Lower lobe of right lung (tissue), 2 donors: ENCODE measurements at regions not wholly inside any gene's neighbourhood (a gene's known extent, or its start where the extent isn't known, plus 50 kb on each side); places are given as distances from the start of the nearest gene placed in this dataset.
A peak's percentile ranks its signal among the peaks of the same experiment; 100 is the strongest.

Experiments
- ATAC-seq, 2 donors: fragments of 200-7000 bp; cut with Tn5 transposase; one replicate each; pipeline ENCODE4 v1.9.1; 2020 to 2022; ENCODE audit warnings: mild to moderate bottlenecking in 2 of 2, moderate library complexity in 2 of 2
- DNase-seq: peaks from one replicate; pipeline ENCODE4 v3.0.0-alpha.2; 2020
- H3K27ac ChIP-seq: fragments of 200-600 bp; one replicate; pipeline ENCODE4 v1.8.0; 2022
- H3K27me3 ChIP-seq: fragments of 200-600 bp; one replicate; pipeline ENCODE4 v1.8.0; 2022; ENCODE audit warnings: low read depth
- H3K36me3 ChIP-seq: fragments of 200-600 bp; one replicate; pipeline ENCODE4 v1.8.0; 2022; ENCODE audit warnings: mild to moderate bottlenecking
- H3K4me1 ChIP-seq: fragments of 200-600 bp; one replicate; pipeline ENCODE4 v1.8.0; 2022
- H3K4me3 ChIP-seq: fragments of 200-600 bp; one replicate; pipeline ENCODE4 v1.8.0; 2022; ENCODE audit warnings: mild to moderate bottlenecking
- H3K9me3 ChIP-seq: fragments of 200-600 bp; one replicate; pipeline ENCODE4 v1.8.0; 2022
- intact Hi-C: fragments of 100-400 bp; cut with DNase I; formaldehyde crosslinking; loops from one replicate; pipeline ENCODE4 v1.11.0; 2022
- TF ChIP-seq, protein P1 (sequence below): fragments of 200-600 bp; IDR thresholded peaks from one replicate; pipeline ENCODE4 v1.8.0; 2022; ENCODE audit warnings: antibody characterized with exemption, mild to moderate bottlenecking
- donor health status: DM: no; HTN: yes; CAD: no; lungs with severe emphysema.

DNA sequence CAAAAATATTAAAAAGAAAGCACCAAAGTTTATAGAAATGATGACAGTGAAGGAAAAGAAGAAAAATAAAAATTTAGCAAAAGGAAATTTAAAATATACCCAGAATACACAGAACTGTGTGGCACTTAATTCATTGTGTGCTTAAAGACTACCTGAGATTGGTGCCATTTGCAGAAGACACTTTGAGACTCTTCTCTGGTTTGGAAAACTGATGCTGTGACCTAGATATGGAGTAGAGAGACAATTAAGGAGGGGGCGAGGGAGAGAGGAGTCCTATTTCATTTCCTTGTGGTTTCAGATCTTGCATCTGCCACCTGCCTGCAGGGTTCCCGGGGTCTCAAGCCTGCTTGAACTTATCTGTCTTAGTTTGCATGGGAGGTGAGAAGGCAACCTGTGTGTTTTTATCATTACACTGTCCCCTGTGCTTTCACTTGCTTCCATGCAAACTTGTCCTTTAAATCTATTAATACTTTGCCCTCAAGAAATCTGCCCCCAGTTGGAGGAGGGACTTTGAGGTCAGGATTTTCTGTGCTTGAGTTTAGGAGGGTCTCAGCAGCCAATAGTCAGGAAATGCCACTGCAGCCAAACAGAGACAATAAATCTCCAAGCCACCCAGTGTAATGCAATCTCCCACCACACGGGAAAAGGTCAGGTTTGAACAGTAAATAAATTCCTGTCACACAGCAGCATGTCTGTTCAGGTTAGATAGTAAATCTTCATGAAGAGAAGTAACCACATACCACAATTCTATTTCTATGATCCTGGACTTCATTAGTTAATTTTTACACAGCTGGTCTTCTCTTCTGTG, 119.4 kb downstream of the CAND1 start:
- TF ChIP-seq, protein P1, sequence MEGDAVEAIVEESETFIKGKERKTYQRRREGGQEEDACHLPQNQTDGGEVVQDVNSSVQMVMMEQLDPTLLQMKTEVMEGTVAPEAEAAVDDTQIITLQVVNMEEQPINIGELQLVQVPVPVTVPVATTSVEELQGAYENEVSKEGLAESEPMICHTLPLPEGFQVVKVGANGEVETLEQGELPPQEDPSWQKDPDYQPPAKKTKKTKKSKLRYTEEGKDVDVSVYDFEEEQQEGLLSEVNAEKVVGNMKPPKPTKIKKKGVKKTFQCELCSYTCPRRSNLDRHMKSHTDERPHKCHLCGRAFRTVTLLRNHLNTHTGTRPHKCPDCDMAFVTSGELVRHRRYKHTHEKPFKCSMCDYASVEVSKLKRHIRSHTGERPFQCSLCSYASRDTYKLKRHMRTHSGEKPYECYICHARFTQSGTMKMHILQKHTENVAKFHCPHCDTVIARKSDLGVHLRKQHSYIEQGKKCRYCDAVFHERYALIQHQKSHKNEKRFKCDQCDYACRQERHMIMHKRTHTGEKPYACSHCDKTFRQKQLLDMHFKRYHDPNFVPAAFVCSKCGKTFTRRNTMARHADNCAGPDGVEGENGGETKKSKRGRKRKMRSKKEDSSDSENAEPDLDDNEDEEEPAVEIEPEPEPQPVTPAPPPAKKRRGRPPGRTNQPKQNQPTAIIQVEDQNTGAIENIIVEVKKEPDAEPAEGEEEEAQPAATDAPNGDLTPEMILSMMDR, result no peak
- Histone ChIP-seq H3K4me1 (no peaks in the 10 kb centered on the region), H3K27ac (no peak overlapping the region), H3K9me3 (no peaks in the 10 kb centered on the region), H3K36me3 (no peaks in the 10 kb centered on the region), H3K4me3 (no peak overlapping the region), H3K27me3 (no peaks in the 10 kb centered on the region)
- DNase-seq (no peak), ATAC-seq (no peak)
- intact Hi-C loops, result no loop called here

DNA sequence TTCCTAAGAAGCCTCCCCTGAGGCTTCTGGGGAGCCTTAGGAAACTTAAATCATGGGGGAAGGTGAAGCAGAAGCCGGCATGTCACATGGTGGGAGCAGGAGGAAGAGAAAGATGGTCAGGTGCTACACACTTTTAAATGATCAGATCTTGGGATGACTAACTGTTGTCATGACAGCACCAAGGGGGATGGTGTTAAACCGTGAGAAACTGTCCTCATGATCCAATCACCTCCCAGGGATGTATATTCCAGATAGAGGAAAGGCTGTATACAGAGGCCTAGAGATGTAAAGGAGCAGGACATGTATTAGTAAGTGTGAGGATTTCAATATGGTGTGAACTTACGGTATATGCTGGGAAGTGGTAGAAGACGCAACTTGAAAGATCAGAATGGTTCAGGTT, 121.1 kb downstream of the CAND1 start:
- Histone ChIP-seq H3K4me1 (no peaks in the 10 kb centered on the region), H3K27ac (no peak overlapping the region), H3K27me3 (no peaks in the 10 kb centered on the region), H3K36me3 (no peaks in the 10 kb centered on the region), H3K4me3 (no peak overlapping the region), H3K9me3 (no peaks in the 10 kb centered on the region)
- ATAC-seq, result no peak
- intact Hi-C loops, result no loop called here
- DNase-seq, result no peak
- TF ChIP-seq, protein P1, result no peak

DNA sequence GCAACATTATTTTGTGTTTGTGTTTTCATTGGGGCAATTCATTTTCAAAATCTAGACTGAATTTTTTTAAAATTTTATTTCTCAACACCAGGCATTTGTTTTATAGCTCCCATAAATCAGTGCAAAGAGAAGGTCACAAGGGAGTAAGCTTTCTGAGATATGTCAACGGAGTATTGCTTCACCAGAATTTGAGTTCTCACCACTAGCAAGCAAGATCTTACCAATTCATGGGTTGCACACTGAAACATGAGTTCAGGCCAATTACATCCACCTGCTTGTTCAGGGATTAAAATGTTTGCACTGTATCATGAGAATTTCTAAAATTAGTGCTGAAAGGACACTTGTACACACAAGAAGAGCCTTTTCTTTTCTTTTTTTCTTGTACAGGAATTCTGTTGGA, 121.9 kb downstream of the CAND1 start:
- no peak for ATAC-seq
- H3K4me3 ChIP-seq, result no peak overlapping the region
- DNase-seq, result no peak
- TF ChIP-seq, protein P1, result no peak
- H3K9me3 ChIP-seq, result no peaks in the 10 kb centered on the region
- no peaks in the 10 kb centered on the region for H3K36me3 ChIP-seq
- H3K27ac ChIP-seq, result no peak overlapping the region
- H3K4me1 ChIP-seq, result no peaks in the 10 kb centered on the region
- no peaks in the 10 kb centered on the region for H3K27me3 ChIP-seq
- intact Hi-C loops, result no loop called here

DNA sequence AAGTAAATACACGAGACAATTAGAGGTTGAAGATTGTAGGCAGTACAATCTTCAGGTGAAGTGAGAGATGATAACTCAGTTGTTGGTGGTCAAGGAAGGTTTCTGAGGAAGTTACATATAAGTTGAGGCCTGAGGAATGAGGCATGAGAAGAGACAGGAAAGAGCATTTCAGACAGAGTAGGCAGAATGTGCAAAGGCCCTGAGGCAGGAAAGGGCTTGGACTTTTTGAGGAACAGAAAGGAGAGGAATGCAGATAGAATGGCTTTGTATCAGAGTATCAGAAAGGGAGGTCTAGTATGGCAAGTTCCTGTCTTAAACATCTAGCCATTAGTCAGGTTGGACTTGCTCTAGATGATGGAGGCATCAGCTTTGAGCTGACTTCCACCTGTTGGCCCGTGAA, 122.5 kb downstream of the CAND1 start:
- TF ChIP-seq, protein P1, result no peak
- Histone ChIP-seq H3K9me3 (no peaks in the 10 kb centered on the region), H3K36me3 (no peaks in the 10 kb centered on the region), H3K27me3 (no peaks in the 10 kb centered on the region), H3K4me3 (no peak overlapping the region), H3K27ac (no peak overlapping the region), H3K4me1 (no peaks in the 10 kb centered on the region)
- ATAC-seq, result no peak
- intact Hi-C loops, result no loop called here
- DNase-seq, result no peak

DNA sequence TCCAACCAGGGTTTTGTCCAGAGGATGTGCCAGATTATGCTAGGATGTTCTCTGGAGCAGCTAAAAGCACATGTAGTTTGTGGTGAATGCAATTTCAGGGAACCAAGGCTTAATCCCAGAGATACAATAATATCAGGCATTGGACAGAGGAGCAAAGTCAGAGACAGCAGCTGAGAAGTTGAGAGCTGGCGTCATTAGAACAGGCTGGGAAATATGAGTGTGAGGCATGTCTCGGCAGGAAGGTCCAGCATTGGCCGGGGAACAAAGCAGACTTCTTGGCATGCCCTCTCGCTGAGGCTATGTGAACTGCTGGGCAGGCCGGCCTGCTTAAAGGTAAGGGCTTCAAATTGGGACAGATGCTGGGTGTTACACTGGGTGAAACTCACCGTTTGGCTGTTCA, 125.4 kb downstream of the CAND1 start:
- TF ChIP-seq, protein P1, result no peak

More for the DNA sequence above, 125.4 kb downstream of the CAND1 start:
- ATAC-seq (peak; percentile 59 to 67), DNase-seq (no peak)
- intact Hi-C loops, result no loop called here
- Histone ChIP-seq H3K36me3 (no peaks in the 10 kb centered on the region), H3K9me3 (no peaks in the 10 kb centered on the region), H3K4me1 (peaks cover 9% of the 10 kb centered on the region), H3K27me3 (no peaks in the 10 kb centered on the region), H3K4me3 (no peak overlapping the region), H3K27ac (peak overlapping the region; percentile 4)
